ENCODE measurements at regions not wholly inside any gene's neighbourhood (a gene's known extent, or its start where the extent isn't known, plus 50 kb on each side); places are given as distances from the start of the nearest gene placed in this dataset.
"Not testable (repeated sequence)": the region's sequence is repeated elsewhere in the genome, so short reads cannot be mapped to it uniquely, and the experiment has no call there.

DNA sequence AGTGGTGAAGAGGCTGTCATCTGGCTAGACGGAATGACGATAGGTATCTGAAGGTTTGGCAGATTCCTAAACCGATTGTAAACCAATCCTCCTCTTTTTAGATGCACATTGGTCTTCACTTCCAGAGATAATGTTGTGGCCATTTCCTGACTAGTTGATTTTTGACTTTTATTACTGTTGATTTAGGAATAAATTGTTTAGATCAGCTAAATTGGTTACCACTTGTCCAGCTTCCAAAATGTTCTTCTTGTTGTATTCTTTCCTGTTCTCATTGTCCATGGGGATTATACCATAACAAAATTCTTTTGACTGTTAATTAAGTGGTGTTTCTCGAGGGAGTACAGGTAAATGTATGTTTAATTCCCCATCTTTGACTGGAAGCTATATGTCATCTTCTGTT lies 119.7 kb downstream of the MACROH2A1 start:
- DNase-seq: no peak

DNA sequence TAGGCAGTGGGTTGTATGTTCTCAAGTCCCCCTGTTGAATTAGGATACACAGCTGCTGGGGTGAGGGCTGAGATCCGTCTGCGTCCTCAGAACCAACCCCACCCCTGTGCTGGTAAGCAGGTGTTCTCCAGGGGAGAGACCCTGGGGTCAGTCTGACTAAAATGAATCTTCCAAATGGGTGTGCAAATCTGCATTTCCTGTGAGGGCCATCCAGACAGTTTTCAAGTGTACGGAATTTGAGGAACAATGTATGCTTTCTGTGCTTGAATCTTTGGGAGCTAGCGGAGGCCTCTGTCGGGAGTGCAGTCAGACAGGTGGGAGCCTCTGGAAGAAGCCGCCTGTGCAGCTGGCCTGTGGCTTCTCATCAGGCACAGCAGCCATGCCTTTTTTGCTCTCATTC lies 122.9 kb downstream of the MACROH2A1 start:
- DNase-seq: no peak

DNA sequence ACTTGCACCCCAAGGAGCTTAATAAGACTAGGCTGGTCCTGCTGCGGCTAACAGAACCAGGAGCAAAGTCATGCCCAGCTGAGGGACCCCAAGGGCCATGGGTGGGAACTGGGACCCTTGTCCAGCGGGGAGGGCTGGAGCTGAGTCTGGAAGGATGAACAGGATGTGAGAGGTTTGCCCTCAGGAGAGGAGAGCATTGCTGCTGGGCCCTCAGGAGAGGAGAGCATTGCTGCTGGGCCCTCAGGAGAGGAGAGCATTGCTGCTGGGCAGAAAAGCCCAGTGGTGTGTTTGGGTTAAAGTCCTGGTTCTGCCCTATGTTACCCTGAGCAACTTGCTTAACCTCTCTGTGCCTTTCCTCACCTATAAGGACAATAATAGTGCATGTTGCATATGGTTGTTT lies 125.8 kb downstream of the MACROH2A1 start:
- DNase-seq: no peak

DNA sequence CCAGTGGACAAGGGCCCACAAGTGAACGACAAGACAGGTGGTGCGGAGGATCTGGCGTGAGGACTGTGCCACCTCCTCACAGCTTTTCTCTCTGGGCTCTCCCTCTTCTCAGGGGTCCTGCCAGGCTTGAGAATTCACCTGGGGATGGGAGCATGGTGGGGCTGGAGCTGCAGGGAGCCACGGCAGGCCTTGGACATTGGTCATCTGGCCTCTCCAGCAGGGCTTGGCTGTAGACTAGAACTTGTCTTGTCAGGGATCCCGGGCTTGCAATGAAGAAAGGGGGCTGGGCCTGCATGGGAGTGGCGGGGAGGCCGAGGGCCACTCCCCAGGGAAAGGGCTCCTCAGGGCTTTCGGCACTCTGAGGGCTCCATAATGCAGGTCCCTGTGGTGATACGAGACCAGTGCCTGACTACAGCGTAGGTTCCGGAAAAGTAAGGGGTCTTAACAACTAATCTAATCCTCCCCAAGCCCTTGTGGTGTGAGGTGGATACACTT lies 126.7 kb downstream of the MACROH2A1 start:
- no peak for DNase-seq

DNA sequence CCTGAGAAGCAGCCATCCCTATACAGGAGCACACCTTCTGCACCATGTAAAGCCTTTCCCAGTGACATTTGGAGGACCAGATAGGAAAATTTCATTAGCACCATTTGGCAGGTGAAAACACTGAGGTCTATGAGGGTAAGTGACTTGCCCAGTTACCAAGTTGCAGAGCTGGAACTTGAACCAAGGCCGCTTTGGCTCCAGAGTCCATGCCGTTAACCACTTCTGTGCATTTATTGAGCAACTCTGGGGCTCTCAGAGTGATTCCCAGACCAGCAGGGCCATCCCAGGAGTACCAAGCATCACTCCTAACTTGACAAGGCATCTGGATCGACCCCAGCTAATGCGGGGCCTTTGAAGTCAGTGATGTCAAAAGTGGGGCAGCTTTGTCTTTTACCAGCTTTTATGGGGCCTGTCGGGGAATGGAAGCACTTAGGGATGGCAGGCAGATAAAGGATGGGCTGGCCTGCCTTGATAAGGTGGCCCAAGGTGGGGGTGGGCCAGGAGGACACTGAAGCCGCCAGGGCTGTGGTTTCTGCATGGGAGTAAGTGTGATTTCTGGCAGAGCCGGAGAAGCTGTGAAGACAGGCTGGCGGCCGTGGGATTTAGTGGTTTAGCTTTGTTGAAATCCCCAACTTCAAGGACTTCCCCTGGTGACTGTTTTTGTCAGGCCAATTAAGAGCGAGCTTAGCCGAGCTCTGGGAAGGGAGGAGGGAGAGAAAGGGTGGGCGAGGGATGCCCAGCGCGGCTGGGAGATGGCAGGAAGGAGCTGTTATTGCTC lies 127.3 kb downstream of the MACROH2A1 start:
- no peak for DNase-seq

DNA sequence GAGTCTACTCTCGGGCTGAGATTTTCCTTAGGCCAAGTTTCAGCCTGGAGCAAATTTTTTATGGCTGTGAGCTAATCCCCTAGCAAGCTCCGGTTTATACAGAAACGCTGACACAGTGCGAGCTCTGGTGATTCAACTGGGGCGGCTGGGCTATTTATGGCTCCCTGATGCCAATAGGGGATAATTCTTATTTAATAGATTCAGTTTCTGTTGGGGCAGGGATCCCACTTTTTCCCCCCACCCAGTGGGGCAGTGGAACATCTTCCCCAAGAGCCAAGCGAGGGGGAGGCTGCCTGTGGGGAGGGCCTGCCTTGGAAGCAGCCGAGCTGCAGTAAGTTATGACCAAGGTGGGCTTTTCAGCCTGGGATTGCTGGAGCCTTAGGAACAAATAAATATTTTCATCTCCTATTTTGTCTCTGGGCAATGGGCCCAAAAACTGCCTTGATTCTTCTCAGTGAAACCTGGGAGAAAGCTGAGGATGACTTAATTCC lies 129.1 kb downstream of the MACROH2A1 start:
- DNase-seq: no peak

DNA sequence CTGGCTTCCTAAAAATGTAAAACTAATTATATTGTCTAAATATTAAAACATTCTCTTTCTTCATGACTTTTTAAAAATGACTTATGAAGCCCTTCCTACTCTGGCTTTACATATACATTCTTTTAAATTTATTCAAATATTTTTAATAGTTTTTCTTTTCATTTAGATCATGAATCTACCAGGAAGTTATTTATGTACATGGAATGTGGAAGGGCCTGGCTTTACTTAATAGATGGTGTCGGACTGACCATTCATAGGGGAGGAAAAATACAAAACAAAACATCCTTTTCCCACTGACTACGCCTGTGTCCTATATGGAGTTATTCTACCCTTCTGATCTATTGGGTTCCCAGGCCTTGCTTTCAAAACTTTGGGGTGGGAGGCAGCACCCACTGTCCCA lies 129.8 kb downstream of the MACROH2A1 start:
- no peak for DNase-seq

DNA sequence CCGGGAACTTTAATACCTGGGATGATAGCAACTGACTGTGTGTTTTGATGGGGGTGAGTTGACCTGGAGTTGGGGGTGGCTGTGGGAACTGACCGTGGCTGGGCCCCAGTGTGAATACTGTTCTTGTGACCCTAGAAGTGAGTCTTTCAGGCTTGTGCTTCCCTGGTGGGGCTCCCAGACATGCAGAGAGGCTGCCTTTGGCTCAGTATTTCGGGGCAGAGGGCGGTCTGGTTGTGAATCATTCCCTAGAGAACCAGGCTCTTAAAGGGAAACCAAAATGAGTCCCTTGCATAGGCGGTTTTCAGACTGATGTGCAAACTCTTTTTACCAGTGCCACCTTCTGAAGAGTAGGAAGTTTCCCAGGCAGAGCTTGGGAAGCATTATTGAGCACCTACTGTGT lies 132.1 kb downstream of the MACROH2A1 start:
- DNase-seq: no peak

DNA sequence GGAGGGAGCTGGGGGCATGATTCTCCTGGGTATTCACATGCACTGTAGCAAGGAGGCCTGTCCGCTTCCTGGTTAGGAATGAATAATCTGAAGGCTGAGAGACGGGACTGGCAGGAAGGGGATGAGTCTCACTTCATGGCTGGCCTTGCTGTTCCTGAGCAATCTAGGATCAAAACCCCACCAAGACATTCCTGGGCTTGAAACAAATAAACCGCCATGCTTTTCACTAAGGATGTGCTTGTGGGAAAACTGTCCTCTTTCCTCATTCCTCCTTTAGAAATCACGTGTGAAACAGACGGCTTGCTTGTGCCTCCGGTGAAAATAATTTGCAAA lies 132.8 kb downstream of the MACROH2A1 start:
- no peak for DNase-seq

DNA sequence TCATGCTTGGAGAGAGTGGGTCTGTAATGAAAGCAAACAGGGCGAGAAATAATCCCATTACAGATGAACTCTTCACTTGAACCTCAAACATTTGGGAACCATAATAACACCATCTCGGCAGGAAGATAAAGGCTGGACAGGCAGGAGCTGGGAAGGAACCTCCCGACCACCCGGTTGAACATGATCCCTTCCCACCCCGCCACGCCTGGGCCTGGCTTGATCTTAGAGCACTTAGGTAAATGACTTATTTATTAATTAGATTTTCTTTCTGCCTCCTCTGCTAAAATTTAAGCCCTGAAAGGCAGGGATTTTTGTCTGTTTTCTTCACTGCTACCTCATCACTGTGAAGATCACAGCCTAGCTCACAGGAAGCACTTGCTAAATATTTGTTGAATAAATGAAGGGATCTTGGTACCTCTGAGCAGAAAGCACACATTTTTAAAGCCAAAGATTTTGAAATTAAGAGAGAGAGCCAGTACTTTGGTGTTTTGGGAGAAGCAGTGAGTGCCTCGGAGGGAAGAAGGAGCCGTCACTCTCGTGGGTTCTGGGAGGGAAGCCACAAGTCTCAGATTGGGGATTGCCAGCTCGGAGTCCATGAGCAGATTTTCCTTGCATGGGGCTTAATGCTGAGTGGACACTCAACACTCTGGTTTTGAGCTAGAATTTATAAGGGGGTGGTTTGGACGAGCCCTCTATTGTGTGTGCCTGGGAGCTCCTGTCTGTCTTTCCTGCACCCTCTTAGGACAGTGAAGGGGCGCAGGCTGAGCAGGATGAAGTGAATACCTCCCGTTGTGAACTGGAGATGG lies 133.3 kb downstream of the MACROH2A1 start:
- DNase-seq: no peak

DNA sequence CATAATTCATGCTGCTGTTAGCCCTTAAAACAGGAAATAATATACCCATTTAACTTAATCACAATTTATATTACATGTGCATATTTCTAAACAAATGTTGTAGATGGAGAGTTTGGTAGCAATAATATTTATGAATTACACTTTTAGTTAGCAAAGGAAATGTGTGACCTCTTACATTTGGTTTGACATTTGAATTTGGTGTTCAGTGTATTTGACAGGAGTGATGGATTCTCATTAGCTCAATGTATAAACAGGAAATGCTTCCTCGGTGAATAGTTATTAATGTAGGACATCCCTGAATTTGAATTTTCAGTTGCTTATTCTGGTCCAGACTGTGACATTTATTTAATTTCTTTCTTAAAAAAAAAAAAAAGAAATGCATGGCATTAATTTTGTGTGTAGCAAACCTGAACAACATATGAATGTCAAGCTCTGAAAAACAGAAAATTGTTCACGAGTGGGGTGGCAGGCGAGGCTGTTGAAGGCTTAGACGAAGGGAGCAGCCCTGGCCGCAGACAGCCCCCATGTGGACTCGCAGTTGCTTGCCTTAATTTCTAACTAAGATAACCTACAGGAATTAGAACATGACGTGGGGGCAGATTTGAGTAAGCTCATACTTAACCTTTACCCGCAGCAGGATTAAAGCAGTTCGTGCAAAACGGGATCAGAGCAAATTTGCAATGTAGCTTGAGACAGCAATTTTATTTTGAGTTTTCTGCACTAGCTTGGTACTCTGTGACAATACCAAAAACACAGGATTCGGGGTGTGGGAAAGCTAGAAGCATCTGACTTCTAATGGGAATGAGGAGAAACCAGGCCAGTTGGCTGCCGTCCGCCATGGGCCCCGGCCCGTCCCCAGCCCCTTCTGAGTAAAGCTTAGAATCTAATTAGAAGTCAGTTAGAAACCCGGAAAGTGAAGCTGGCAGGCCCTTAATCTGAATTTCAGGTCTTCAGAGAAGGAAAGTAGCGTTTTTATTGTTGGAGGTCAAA lies 134.3 kb downstream of the MACROH2A1 start:
- no peak for DNase-seq

DNA sequence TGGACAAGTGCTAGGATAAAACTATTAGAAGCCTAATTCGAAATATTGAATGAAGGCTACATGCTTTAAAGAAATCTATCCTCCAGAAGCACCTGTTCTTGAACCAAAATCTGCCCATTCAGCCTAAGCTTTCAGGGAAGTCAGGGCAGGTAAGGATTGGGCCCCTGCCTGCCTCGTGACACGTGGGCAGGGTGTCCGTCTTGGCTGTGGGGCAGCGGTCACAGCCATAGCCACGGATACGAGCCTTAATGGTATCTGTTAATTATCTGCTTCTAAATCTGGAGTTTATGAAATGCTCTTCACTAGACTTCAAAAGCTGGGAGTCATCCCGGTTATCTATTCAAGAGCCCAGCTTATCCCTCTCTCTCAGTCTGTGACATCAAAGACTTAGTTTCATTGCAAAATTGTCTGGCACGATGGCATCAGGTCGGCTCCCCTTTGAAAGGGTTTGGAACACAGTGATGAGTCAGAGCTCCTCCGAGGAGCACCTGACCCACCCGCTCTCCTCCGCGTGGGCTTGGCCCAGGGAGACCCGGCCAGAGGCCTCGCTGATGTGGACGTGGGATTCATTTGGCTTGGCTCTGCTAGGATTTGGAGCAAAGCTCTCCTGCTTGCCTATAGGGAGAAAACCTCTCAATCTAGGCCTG lies 135.9 kb downstream of the MACROH2A1 start:
- DNase-seq: no peak

DNA sequence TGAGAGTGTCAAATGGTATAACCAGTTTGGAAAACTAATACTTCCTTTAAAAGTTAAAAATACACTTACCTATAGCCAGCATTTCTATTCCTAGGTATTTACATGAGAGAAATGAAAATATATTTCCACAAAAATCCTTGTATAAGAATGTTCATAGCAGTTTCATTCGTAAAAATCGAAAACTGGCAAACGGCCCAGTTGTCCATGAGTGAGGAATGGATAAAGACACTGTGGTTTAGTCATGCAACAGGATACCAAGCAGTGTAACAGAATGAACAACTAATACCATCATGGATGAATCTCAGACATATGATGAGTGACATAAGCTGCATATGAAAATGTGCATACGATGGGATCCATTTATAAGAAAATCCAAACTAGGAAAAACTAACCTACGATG lies 136.7 kb downstream of the MACROH2A1 start:
- no peak for DNase-seq

DNA sequence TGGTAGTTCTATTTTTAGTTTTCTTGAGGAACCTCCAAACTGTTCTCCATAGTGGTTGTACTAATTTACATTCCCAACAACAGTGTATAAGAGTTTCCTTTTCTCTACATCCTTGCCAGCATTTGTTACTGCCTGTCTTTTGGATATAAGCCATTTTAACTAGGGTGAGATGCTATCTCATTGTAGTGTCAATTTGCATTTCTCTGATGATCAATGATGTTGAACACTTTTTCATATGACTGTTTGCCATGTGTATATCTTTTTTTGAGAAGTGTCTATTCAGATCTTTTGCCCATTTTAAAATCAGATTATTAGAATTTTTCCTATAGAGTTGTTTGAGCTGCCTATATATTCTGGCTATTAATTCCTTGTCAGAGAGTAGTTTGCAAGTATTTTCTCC lies 138.9 kb downstream of the MACROH2A1 start:
- DNase-seq: not testable (repeated sequence)

DNA sequence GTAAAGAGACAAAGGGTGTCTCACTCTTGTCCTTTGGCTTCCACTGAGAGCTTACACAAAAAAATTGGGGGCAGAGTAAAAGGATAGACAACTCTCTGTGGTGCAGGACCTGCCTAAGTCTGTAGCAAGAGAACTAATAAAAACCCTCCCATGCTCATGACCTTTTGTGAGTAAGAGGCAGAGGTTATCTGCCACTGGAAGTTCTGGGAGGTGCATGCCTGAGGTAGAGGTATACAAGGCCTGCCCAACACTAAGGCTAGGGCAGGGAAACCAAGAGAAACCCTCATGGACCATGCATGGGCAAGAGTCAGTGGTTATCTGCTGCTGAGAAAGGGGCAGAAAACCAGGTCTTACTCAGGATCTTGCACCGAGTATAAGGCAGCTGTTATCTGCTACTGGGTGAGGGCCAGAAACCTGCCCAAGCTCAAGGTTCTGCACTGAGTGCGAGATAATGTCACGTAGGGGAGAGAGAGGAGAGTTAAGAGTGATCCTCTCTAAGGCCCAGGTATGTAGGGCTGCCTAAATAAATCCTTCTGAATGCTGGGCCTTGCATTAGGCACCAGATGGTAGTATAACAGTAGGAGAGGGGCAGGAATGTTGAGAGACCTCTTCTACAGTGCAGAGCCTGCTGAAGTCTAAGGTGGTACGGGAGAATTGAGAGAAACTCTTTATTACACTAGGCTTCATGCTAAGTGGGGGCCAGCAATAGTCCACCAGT lies 143.4 kb downstream of the MACROH2A1 start:
- no peak for DNase-seq

DNA sequence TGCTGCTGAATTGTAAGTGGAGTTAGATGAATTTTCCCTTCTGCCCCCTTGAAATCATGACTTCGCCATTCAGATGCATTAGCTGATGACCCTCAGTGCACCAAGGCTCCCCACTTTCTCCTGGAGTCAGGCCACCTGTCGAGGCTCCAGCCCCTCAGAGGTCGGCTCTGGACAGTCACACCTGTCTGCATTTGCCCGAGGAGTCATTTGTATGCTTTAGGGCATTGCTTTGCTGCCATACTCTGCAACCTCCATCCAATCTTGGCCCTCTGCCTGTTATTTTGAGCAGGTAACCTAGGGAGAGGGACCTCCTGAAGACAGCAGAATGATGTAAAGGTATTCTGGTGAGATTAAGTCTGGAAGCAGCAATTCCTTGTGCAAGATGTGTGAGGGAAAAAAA lies 144.8 kb downstream of the MACROH2A1 start:
- DNase-seq: no peak

DNA sequence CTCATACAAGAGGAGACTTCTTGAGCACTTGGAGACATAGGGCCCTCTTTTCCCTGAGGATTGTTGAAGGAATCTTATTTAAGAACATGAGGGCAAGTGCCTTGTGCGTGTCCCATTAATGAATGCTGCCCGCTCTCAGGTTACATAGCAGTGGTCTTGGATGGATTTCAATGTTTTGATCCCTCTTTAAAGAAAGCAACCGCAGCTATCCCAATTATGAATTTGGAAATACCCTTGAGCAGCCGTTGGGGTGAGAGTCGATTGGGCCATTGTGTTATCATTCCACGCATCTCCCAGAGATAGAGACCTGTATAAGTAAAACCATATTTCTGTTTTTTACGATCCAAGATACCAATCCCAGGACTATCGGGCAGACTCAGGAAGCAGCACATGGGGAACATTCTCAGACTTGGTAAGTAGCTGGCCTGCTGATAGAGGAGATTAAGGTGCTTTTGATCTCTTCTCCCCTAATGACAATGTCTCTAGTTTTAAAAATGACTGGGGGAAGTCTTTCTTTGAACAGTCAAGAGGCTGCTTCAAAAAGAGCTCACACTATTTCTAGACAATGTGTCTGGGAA lies 145.3 kb downstream of the MACROH2A1 start:
- no peak for DNase-seq

DNA sequence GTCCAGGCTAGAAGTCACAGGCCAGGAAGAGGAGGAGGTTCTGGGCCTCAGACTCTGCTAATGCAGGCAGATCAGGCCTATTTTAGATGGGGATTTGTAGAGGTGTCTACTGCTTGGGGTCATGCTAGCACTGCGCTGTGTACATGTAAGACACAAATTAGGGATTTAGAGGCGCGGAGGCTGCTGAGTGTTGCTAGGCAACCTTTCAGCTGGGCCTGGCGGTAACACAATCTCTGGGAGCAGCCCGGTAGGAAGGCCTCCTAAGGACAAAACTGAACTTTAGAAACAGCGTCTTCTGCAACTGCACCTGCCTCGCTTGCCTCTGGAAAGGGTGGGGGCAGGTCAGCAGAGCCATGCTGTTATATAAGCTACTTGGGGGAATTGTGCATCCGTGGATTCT lies 147.9 kb downstream of the MACROH2A1 start:
- no peak for DNase-seq

DNA sequence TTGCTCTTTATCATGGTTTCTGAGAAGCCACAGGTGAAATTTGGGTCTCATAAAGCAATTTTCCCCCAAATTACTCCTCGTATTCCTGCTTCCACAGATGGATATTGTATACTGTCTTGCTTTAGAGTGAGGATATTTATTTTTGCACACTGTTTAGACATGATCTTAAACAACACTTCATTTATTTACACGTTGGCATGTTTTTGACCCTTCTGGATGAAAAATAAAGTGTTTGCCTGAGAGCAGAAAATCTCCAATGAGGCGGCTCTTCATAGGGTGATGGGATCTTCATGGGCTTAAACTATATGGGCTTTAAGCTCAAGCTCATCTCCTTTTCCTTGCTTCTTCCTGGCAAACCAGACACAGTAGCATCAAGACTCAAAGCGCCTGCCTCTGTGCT lies 148.4 kb downstream of the MACROH2A1 start:
- DNase-seq: no peak

DNA sequence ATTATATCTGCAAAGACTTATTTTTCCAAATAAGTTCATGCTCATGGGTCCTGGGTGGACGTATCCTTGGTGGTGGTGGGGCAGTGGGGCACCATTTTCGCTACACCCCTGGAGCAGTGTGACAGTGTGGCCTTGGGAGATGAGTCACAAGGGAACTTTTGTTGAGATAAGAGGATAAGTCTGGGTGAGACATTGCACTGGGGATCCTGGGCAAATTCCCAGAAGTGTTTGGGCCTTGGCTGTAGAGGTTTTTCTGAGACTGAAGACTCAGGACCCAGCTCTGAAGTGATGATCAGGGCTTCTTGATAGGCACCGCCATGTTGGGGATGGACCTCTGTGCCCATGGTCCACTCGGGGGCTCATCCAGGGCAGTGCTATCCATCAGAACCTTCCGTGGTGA lies 149.4 kb downstream of the MACROH2A1 start:
- no peak for DNase-seq

DNA sequence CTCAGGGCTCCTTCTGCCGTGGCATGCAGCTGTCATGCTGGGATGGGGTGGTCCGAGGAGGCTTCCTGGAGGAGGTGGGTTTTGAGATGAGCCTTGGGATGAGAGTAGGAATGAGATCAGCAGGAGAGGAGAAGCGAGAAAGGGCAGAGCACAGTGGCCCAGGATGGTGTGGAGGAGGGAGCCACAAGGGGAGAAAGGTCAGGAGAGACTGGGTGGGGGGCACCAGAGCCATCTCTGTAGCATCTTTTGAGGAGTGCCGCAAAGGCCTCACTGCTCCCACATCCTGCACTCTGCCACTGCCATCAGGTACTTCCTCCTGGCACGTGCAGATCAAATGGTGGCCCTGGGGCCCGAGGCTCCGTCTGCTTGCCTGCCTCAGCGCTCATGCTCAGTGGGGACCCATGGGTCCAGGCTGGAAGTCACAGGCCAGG lies 150.2 kb downstream of the MACROH2A1 start:
- no peak for DNase-seq

All from NCI-H1694 (cell line).